HG02852 (cell line): ENCODE measurements at regions not wholly inside any gene's neighbourhood (a gene's known extent, or its start where the extent isn't known, plus 50 kb on each side); places are given as distances from the start of the nearest gene placed in this dataset.

ENCODE experiments used
- ATAC-seq: cut with Tn5 transposase; IDR thresholded peaks from one replicate; pipeline ENCODE4 v1.9.1; 2021; ENCODE audit warnings: mild to moderate bottlenecking, moderate library complexity; ENCODE audit not compliant: unreplicated experiment

DNA sequence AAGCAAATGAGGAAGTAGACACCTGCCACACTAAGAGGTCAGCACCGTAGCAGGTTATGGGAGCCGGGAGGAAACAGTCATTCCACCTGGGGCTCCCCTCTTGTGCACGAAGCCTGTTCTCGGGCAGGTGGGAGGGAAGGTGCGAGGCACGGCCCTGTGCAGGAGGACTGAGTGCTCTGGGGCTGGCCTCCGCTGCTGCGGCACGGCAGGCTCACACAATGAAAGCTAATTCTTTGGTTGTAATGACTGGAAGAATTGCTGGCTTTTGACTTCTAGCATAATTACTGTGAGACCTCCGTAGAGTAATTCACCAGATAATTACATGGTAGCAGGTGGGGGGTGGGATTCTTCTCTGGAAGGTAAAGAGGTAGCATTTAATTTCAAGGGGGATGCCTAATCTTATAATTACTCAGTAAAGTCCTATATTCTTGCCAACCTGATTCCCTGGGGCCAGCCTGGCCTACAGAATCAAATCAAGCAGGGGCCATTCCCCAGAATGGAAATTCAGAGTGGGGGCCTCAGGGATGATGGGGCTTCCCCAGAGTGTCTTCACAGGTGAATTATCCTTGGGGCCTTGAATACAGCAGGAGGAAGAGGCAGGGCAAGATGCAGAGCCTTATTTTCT lies 129.1 kb downstream of the TPRA1 start:
- ATAC-seq: no peak

DNA sequence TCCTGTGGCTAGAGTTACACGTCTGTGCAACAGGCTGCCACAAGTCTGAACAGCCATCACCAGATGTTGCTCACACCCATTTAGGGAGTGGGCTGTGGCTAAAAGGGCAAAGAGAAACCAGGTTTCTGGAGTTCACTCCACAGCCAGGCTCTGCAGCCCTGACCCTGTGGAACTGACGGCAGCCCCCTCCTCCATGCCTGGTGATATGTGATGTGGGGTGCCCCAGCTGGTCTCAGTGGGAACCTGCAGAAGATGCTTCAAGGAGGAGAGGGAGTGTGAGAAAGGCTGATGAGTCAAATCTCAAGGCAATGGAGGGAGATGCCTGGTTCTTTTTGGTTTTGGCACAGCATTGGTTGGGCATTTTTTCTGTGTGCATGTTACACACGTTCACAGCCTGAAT lies 130.6 kb downstream of the TPRA1 start:
- no peak for ATAC-seq

DNA sequence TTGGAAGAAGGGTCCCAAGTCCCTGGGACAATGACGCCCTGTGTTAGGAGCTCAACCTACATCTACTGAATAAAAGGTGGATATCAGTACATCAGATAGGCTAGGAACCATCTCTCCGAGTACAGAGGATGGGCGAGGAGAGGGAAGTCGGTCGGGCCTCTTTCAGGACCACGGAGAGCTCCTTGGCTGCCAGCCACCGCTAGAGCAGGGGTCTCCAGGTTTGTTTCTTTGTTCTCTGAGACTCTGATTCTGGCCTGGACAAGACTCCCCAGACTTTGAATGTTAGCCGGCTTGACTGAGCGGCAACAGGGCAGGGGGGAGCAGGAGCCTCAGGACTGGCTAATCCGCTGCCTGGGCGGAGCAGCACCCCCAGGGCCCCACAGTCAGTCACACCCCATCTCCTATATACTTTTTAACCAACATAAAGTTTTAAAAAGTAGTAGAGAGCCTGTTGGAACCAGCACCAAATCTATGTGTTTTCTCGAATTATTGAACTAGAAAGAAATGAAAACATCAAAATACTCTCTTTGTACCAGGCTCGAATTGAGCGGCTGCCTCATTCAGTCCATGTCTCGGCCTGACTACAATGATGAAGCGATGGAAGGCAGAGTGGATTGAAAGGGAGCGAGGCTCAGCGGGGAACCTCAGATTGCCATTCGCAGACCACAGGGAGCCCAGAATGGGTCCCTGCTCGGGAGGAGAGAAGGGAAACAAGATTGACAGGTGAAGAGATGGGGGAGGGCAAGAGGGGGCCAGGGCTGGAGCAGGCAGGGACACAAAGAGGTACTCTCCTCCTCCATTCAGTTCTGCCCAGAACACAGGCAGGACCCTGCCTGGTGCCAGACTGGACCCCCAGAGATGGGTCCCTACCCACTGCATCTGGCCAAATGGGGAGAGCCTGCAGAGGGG lies 131.6 kb downstream of the TPRA1 start:
- ATAC-seq: no peak

DNA sequence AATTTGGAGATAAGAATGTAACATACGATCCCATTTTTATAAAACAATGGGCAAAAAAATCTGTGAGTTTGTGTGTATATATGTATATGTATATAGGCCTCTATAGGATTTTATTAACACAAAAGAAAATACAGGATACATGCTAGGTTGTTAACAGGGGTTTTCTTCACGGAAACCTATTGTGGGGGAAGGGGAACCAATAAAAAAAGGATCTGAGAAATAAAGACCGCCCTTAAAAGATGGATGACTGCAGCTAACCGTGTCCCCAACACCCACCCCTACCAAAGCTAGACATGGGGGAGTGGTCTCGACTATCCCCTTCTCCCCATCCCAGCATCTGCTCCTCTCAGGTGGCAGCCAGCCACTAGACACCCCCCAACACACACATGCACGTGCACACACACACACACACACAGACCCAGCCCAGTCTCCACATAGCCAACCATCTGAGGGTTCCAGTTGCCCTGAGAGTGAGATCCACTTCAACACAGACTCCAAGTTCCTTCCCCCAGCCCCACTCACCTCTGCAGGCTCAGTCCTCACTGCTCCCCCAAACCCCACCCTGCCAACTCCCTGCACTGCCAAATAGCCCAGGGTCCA lies 132.9 kb downstream of the TPRA1 start:
- ATAC-seq: no peak

DNA sequence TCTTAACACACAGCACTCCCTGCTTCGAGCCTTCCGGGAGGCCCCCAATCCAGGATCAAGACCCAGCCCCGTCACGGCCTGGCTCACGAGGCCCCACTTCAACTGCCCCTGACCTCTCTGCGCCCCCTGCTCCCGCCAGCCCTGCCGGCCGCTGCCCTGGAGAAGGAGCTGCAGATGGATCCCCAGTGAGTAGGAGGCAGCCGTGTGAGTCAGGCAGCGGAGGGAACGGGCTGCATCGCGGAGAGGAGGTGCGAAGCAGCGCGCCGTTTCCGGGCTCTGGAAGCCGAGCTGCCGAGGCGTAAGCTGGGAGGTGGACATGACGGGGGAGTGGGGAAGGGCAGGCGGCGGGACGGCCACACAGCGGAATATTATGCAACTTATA lies 133.4 kb downstream of the TPRA1 start:
- no peak for ATAC-seq

DNA sequence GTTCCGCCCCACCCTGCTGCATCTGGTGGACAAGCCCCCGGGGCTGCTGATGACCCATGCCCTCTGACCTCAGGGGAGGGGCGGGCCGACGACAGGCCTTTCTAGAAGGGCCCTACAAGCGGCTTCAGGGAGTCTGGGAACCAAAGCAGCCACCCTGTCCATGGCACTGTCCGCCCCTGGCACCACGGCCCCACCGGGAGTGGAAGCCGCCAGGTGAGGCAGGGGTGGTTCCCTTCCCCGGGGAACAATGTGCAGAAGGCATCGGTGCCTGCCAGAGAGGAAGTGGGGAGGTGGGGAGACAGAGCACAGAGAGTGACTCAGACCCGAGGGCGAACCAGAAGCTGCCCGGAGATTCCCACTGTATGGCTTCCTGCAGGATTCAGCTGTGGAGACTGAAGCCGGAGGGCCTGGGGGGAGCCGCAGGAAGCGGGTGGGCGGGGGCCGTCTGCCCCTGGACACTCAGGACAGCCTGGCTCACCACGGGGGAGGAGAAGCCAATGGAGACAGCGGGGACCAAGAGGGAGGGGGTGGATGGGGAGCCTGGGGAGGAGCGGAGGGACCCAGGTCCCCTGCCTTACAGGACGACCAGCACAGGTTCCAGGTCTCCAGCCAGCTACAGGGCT lies 134.0 kb downstream of the TPRA1 start:
- ATAC-seq: no peak

DNA sequence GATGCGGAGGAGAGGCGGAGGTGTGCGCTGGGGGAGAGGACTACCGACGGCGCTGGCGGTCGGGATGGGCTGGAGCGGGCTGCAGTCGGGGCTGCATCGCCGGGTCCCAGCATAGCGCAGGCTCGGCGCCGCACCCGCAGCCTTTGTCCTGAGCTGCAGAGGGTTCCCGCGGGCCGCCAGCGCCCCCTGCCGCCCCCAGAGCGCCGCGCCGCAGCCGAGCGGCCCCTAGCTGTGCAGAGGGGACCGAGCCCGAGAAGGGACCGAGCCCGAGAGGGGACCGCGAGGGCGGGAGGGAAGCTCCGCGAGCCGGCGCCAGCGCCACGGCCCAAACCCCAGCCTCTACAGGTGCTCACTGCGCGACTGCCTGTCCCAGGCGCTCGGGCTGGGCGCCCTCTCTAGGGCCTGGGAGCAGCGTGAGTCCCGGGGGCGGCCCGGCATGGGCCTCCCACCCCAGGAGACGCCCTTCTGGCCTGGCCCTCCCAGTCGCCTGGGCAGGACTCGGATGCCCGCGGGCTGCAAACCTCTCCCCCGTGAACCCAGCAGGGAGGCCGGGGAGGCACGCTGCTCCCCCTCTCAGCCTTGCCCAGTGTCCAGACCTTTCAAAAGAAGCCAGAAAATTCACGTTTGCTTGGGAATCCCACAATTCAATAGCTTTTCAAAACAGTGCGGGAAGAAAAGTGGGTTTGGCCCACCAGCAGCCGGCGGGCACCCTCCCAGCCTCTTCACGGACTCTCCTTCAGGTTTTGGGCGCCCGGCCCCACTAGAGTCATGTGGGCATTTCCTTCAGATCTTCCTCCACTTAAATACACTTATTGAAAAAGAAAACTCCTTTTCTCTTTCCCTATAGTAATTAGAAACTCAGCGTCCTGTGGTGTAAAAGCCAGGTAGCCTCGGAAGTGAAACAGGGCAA lies 134.7 kb downstream of the TPRA1 start:
- peak; percentile 89 for ATAC-seq

DNA sequence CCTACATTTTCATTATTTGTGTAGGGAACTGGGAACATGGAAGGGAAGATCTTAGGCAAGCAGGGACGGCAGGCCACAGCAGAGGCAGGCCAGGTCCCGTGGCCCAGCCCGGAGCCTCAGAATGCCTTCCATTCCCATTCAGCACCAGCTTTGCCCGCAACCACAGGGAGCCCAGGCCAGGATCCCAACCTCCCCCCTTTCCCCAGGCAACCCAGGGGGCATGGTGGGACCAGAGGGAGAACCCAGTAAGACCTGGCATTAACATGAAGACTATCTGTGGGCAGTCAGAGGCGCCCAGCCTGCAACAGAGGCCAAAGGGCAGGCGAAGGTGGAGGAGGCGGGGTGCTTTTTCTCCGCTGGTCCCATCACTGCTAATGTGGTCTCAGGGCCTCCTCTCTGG lies 135.6 kb downstream of the TPRA1 start:
- no peak for ATAC-seq

DNA sequence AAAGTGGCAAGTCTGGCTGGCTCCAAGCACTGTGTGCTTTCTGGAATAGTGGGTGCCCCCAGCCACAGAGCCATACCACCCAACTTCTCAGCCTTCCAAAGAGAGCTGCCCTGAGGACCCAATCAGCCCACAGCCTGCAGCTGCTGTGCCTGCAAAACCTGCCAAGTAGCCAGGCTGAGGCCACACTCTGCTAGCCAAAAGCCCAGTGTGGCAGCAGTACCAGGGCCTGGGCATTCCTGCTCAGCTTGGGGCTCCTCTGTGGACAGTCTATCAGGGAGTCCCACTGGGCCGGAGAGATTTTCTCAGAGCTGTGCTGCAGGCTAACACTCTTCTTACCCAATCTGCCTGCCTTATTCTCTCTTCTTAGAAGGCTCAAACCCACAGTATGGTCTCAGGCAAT lies 136.5 kb downstream of the TPRA1 start:
- no peak for ATAC-seq

DNA sequence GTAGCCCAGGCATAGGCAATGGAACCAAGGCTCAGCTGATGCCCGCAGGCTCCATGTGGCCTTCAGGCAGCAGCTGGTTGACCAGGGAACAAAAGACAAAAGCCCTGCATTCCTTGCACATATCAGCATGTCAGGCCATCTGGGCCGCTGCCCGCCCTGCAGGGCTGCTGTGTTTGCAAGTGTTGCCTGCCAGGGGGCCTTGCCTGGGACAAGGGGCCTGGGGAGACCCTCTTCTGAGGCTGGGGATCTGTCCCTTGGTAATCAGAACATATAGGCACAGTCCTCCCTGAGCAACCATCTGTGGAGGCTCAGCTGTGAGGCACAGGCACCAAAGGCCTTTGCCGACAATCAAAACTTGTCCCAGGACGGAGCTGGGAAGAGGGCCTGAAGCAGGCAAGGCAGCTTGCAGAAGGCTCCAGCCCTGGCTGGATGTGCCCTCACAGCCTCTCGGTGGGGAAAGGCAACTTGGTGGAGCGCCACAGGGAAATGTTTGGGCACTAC lies 138.2 kb downstream of the TPRA1 start:
- no peak for ATAC-seq

DNA sequence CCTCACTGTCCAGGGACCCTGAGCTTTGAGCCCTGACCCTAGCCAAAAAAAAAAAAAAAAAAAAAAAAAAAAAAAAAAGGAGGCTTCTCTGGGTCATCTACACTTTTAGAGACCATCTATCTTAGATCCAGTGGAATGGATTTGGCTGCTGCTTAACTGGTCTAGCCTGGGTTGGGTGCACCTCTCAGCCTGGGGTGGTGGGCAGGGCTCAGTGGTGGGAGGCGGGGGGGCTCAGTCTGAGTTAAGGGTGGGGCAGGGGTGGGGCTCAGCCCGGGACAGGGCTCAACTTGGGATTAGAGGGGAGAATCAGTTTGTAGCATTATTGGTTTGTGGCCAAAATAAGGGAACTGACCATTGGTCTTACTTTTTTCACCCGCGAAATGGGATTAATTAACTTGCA lies 139.2 kb downstream of the TPRA1 start:
- no peak for ATAC-seq

DNA sequence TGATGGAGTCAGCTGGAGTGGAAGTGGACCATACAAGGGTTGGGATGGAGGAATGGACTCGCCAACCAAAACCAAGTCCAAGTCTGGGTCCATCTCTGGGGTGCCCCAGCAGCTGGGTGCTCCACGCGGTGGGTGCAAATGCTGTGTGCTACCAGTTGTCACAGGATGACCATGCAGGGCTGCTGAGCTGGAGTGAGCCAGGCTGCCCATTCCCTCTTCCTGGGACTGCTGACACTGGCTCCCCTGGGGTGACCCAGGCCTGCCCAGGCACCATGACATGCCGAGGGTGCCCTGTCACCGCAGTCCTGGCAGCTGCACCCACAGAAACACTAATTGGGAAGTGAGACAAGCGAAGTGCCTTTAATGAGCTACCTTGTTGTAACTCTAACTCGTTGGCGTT lies 140.2 kb downstream of the TPRA1 start:
- ATAC-seq: no peak

DNA sequence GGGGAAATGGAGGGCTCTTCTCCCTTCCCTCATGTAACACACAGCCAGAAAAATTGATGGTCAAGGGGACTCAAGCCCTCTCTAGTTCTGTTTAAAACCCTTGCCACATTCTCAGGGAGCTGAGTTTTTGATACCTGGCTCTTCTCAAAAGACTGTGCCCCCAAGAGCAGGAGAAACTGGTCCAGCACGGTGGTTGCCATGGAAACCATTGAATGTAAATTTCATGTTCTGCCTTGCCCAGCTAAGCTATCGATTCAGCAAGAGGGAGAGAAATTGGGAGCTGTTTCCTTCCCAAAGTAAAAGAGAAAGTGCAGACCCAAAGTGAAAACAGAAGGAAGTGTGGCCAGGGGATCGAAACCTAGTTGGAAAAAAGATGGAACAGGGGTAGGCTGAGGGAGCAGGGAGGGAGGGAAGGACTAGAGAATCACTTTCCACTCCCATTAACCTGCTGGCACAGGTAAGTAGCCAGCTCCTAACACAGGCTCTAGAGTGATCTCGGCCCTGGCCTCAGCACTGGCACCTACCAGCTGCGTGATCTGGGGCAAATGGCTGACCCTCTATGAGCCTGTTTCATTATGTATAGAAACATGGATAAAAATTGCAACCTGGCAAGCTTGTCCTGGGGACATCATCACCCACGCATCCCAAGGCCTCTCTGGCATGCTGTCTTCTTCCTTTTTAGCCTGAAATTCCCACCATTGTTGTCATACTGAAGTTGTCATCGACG lies 140.9 kb downstream of the TPRA1 start:
- ATAC-seq: no peak

DNA sequence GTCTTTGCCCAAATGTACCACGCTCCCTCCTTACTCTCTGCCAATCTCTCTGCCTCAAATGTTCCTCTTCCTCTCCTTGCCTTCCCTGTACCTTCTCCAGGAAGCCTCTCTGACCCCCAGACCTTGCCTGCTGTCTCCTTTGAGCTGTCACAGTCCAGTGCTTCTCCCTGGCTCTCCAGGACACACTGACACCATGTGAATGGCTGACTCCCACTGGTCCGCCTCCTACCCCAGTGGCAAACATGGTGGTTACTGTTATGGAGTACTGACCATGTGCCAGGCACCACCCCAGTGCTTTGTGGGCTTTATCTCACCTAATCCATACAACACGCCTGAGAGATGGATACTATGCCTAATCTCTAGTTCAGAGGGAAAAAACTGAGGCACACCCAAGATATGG lies 141.9 kb downstream of the TPRA1 start:
- ATAC-seq: no peak

DNA sequence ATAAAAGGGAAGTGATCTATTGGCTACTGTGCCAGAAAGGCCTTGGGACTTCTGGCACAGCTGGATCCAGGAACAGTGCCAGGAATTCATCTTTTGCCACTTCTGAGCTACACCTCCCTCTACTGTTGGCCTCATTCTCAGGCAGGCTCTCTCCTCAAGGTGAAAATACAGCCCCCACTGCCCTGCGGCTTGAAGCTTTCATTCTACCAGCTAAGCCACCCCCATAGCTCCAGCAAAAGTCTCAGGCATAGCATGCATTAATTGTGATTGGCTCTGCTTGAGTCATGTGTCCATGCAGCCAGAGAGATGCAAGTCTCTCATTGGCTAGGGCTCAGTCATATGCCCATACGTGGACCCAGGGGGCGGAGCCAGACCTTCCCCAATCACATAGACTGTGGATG lies 142.4 kb downstream of the TPRA1 start:
- ATAC-seq: no peak

DNA sequence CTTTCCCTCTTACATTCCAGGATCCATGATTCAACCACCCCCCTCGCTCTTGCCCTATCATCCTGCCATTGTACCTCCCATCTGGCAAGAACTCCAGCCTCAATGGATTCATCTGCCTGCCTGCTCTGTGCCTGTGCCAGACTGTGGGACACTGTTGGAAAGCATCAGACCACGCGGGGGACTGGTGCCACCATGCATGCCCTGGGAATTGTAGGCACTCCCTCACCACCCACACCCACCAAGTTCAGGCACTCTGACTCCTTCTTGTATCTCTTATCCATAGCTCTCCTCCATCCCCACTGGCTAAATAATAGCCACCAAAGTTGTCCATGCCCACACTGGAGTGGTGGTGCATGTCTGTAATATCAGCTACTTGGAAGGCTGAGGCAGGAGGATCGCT lies 143.8 kb downstream of the TPRA1 start:
- no peak for ATAC-seq

DNA sequence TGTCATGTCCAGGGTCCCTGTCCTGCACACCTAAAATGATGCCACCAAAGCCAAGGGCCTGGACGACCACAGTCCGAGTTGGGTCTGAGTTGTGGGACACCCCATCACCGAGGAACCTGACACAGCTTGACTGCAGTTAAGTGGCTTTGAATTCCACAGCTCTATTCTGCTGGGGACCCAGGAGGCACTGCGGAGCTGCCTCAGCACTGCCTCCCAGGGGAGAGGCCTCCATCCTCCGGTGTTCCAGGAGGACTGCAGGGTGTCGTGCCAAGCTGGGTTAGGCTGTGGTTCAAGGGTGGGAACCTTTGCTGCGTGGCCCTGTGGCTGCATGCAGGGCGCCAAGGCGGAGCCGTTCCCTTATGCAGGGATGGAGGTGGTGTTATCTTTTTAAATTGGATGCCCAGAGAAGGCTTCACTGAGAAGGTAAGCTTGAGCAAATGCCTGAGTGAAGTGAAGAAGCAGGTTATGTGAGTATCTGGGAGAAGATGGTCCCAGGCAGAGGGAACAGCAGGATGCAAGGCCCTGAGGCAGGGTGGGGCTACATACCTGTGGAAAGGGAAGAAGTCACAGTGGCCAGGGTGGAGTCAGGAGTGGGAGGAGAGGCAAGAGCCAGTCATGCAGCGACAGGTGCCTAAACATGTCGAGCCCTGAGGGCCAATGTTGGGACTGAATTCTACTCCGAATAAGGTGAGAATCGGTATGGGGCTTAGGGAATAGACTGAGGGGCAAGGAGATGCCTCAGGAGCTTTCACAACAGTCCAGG lies 144.8 kb downstream of the TPRA1 start:
- ATAC-seq: no peak

DNA sequence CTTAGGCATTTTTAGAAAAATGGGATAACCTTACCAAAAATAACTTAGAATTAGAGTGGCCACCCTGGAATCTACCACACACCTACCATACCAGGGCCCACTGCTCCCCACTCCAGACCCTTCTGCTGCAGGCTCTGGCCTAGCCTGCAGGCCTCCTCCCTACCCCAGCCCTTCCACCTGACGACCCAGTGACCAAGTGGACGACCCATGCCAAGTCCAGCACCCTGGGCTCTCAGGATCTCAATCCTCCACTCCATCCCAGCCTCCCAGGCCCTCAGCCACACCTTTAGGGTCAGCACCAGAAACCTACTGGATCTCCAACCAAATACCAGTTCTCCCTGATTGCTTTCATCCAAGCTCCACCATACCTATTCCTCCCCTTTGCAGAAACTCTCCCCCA lies 145.8 kb downstream of the TPRA1 start:
- no peak for ATAC-seq
